CD14-positive monocyte (primary cell): ENCODE measurements at regions not wholly inside any gene's neighbourhood (a gene's known extent, or its start where the extent isn't known, plus 50 kb on each side); places are given as distances from the start of the nearest gene placed in this dataset.

Experiments used
- DNase-seq, 3 donors: peaks; one replicate each; pipeline ENCODE4 v3.0.0-alpha.2; 2011 to 2022
- H2AFZ ChIP-seq: 2 replicates; pipeline ENCODE4 v1.6.0; 2012; ENCODE audit warnings: mild to moderate bottlenecking, low read depth, low read length, inconsistent platforms; ENCODE audit not compliant: insufficient read depth, poor library complexity, severe bottlenecking
- H3K27ac ChIP-seq, 2 donors: 1 replicate in 1 of 2; 2 replicates in 1 of 2; pipeline ENCODE4 v1.5.1; 2012 to 2013; ENCODE audit warnings: low read length in 2 of 2, control low read depth in 1 of 2, inconsistent platforms in 1 of 2, low read depth in 1 of 2, mild to moderate bottlenecking in 1 of 2
- H3K27me3 ChIP-seq, 2 donors: one replicate each; pipeline versions ENCODE4 v1.6.0 to v1.6.1; 2011 to 2013; ENCODE audit warnings: low read length in 2 of 2; ENCODE audit not compliant: control insufficient read depth in 2 of 2, insufficient read depth in 2 of 2
- H3K36me3 ChIP-seq, 2 donors: replicated peaks in 1 of 2; 1 replicate in 1 of 2; 2 replicates in 1 of 2; pipeline versions ENCODE4 v1.5.1 to v1.6.1; 2012 to 2013; ENCODE audit warnings: low read length in 2 of 2, control low read depth in 1 of 2, inconsistent platforms in 1 of 2, mild to moderate bottlenecking in 1 of 2; ENCODE audit not compliant: insufficient read depth in 2 of 2, control insufficient read depth in 1 of 2
- H3K4me1 ChIP-seq, 2 donors: 1 replicate in 1 of 2; 2 replicates in 1 of 2; pipeline versions ENCODE4 v1.5.1 to v1.6.1; 2012 to 2013; ENCODE audit warnings: low read length in 2 of 2, control low read depth in 1 of 2, inconsistent platforms in 1 of 2, mild to moderate bottlenecking in 1 of 2, moderate library complexity in 1 of 2; ENCODE audit not compliant: insufficient read depth in 2 of 2, control insufficient read depth in 1 of 2
- H3K4me2 ChIP-seq: replicated peaks from 2 replicates; pipeline ENCODE3; 2012; ENCODE audit warnings: low read length, moderate library complexity, mild to moderate bottlenecking; ENCODE audit not compliant: poor library complexity, severe bottlenecking; ENCODE audit errors: extremely low read depth
- H3K4me3 ChIP-seq, 3 experiments: fragments of 200-600 bp in 1 of 3; sonication (generic) in 1 of 3; replicated peaks in 1 of 3; 1 replicate in 2 of 3; 2 replicates in 1 of 3; pipeline ENCODE4 v1.5.1; 2011 to 2013; ENCODE audit warnings: low read length in 3 of 3, mild to moderate bottlenecking in 3 of 3, control low read depth in 2 of 3, low read depth in 2 of 3, inconsistent platforms in 1 of 3, moderate library complexity in 1 of 3
- H3K79me2 ChIP-seq: 2 replicates; pipeline ENCODE4 v1.6.0; 2012; ENCODE audit warnings: mild to moderate bottlenecking, control low read depth, inconsistent platforms, low read length, moderate library complexity; ENCODE audit not compliant: insufficient read depth
- H3K9ac ChIP-seq: 2 replicates; pipeline ENCODE4 v1.6.0; 2017; ENCODE audit warnings: low read length, mild to moderate bottlenecking; ENCODE audit not compliant: insufficient read depth, poor library complexity, severe bottlenecking
- H3K9me3 ChIP-seq, 2 donors: replicated peaks in 1 of 2; 1 replicate in 1 of 2; 2 replicates in 1 of 2; pipeline versions ENCODE4 v1.5.1 to v1.6.1; 2012 to 2013; ENCODE audit warnings: low read length in 2 of 2, control low read depth in 1 of 2; ENCODE audit not compliant: control insufficient read depth in 1 of 2, insufficient read depth in 1 of 2
- H4K20me1 ChIP-seq: 2 replicates; pipeline ENCODE4 v1.6.0; 2012; ENCODE audit warnings: mild to moderate bottlenecking, low read length, control low read depth, moderate library complexity; ENCODE audit not compliant: insufficient read depth
- H3K27ac Mint-ChIP-seq, 7 donors: one replicate each; pipeline ENCODE4 v1.8.0; 2020; ENCODE audit warnings: mild to moderate bottlenecking in 7 of 7, mixed read lengths in 7 of 7, moderate library complexity in 6 of 7, inconsistent platforms in 2 of 7
- H3K27me3 Mint-ChIP-seq, 3 donors: one replicate each; pipeline ENCODE4 v1.8.0; 2021 to 2022; ENCODE audit warnings: low read depth in 3 of 3, mild to moderate bottlenecking in 3 of 3, mixed read lengths in 3 of 3, moderate library complexity in 3 of 3, inconsistent platforms in 1 of 3
- H3K36me3 Mint-ChIP-seq, 2 donors: one replicate each; pipeline ENCODE4 v1.8.0; 2020; ENCODE audit warnings: mixed read lengths in 2 of 2, inconsistent platforms in 1 of 2, mild to moderate bottlenecking in 1 of 2
- H3K4me1 Mint-ChIP-seq: one replicate; pipeline ENCODE4 v1.8.0; 2020; ENCODE audit warnings: mild to moderate bottlenecking, mixed read lengths
- H3K4me3 Mint-ChIP-seq, 2 donors: one replicate each; pipeline ENCODE4 v1.8.0; 2020; ENCODE audit warnings: mild to moderate bottlenecking in 2 of 2, mixed read lengths in 2 of 2, moderate library complexity in 1 of 2
- H3K9me3 Mint-ChIP-seq, 7 donors: one replicate each; pipeline ENCODE4 v1.8.0; 2020 to 2022; ENCODE audit warnings: mixed read lengths in 7 of 7, mild to moderate bottlenecking in 6 of 7, moderate library complexity in 6 of 7, inconsistent platforms in 2 of 7
- WGBS: methylation state at CpG from one replicate; pipeline ENCODE4 v1.1.5; 2013; ENCODE audit warnings: missing lambda C conversion rate; ENCODE audit not compliant: insufficient coverage; 5-methylcytosine and 5-hydroxymethylcytosine counted together
- intact Hi-C, 2 donors: fragments of 100-400 bp; cut with micrococcal nuclease; formaldehyde crosslinking; loops; one replicate each; pipeline versions ENCODE4 v1.15.0 to v1.15.1; 2023
- TF ChIP-seq, protein P1 (sequence below): fragments of 200-600 bp; IDR thresholded peaks from one replicate; pipeline ENCODE4 v1.8.0; 2022; ENCODE audit warnings: antibody characterized with exemption, mild to moderate bottlenecking

DNA sequence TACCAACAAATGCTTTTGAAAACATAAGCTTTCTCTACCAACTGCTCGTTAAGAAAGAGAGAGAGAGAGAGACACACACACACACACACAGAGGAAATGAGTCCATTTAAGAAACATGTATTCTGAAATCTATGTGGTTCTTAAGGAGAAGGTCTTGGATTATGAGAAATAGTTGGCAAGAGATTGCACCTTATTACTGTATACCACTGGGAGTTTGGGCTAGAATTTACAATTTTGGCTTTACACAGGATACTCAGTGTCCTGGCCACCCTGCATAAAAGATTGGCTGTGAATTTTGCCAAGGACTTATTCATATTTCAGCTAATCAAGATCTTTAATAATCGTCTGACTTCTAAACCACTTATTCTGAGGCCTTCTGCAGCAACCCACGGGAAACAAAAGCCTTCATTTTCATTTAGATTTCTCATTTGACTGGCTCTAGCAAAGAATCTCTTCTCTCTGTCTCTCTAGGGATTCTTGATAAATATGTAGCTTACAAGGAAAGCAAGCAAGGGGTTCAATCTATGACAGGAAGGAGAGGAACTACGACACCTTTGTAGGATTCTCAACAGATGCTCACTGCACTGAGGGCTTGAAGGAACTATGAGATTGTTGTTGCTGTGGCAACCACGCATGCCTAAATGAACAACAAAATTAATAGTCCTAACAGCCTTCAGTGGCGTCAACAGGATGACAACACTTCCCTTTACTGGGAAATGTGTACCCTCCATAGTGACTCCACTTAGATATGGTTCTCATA is 75.3 kb upstream of the GNAO1 start:
- Histone ChIP-seq H3K27me3 (peaks cover 0 to 2% of the 10 kb centered on the region in 2 donors), H3K27ac (no peak overlapping the region), H3K9me3 (no peaks in the 10 kb centered on the region), H3K4me1 (no peaks in the 10 kb centered on the region), H3K9ac (no peak overlapping the region), H3K4me3 (no peak overlapping the region), H2AFZ (no peak overlapping the region), H3K4me2 (no peak overlapping the region), H3K79me2 (no peaks in the 10 kb centered on the region), H4K20me1 (no peaks in the 10 kb centered on the region), H3K36me3 (no peaks in the 10 kb centered on the region)
- no CpG with 5 or more reads among the region's 6 CpGs for WGBS
- H3K9me3 Mint-ChIP-seq = peaks cover 0 to 2% (median 0%) of the 10 kb centered on the region in 7 donors
- TF ChIP-seq, protein P1, sequence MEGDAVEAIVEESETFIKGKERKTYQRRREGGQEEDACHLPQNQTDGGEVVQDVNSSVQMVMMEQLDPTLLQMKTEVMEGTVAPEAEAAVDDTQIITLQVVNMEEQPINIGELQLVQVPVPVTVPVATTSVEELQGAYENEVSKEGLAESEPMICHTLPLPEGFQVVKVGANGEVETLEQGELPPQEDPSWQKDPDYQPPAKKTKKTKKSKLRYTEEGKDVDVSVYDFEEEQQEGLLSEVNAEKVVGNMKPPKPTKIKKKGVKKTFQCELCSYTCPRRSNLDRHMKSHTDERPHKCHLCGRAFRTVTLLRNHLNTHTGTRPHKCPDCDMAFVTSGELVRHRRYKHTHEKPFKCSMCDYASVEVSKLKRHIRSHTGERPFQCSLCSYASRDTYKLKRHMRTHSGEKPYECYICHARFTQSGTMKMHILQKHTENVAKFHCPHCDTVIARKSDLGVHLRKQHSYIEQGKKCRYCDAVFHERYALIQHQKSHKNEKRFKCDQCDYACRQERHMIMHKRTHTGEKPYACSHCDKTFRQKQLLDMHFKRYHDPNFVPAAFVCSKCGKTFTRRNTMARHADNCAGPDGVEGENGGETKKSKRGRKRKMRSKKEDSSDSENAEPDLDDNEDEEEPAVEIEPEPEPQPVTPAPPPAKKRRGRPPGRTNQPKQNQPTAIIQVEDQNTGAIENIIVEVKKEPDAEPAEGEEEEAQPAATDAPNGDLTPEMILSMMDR = no peak
- intact Hi-C loops = no loop called here
- no peak overlapping the region for H3K27ac Mint-ChIP-seq
- DNase-seq = peak in 1 of 3 donors; percentile 5
- peaks cover 4 to 15% (median 4%) of the 10 kb centered on the region in 3 donors for H3K27me3 Mint-ChIP-seq
- H3K4me3 Mint-ChIP-seq = no peak overlapping the region
- H3K4me1 Mint-ChIP-seq = peaks cover under 1% of the 10 kb centered on the region
- no peaks in the 10 kb centered on the region for H3K36me3 Mint-ChIP-seq

DNA sequence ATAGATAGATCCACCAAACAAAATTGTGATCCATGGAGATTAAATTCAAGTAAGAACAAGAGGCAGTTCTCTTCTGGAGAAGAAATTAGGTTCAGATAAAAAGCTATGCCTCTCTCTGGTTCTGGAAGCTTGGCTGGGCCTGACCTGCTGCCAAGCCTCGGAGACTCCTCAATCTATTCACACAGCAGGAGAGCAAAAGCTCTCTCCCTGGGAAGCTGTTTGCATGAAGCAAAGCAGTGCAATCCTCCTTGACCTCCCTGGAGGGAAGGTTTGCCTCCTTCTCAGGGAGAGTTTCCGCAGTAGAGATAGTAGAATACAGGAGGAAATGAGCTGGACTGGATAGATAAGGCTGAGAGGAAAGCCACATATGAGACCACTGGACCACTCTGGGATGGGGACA is 78.1 kb upstream of the GNAO1 start:
- H3K36me3 ChIP-seq = no peaks in the 10 kb centered on the region
- intact Hi-C loops = no loop called here
- H3K4me3 Mint-ChIP-seq = no peak overlapping the region
- DNase-seq = no peak
- no CpG with 5 or more reads among the region's 2 CpGs for WGBS
- TF ChIP-seq, protein P1 = no peak
- H3K27ac Mint-ChIP-seq = no peak overlapping the region
- peaks cover 0 to 2% of the 10 kb centered on the region in 2 donors for H3K27me3 ChIP-seq
- no peaks in the 10 kb centered on the region for H3K79me2 ChIP-seq
- no peaks in the 10 kb centered on the region for H4K20me1 ChIP-seq
- peaks cover 0 to 2% (median 0%) of the 10 kb centered on the region in 7 donors for H3K9me3 Mint-ChIP-seq
- H3K9me3 ChIP-seq = no peaks in the 10 kb centered on the region
- H3K9ac ChIP-seq = no peak overlapping the region
- H3K27me3 Mint-ChIP-seq = peaks cover 2 to 17% (median 4%) of the 10 kb centered on the region in 3 donors
- no peak overlapping the region for H3K27ac ChIP-seq
- no peak overlapping the region for H3K4me2 ChIP-seq
- no peaks in the 10 kb centered on the region for H3K4me1 ChIP-seq
- H3K4me1 Mint-ChIP-seq = no peaks in the 10 kb centered on the region
- no peak overlapping the region for H3K4me3 ChIP-seq
- H2AFZ ChIP-seq = no peak overlapping the region
- no peaks in the 10 kb centered on the region for H3K36me3 Mint-ChIP-seq
